Astrocyte of the spinal cord (primary cell): ENCODE measurements at regions not wholly inside any gene's neighbourhood (a gene's known extent, or its start where the extent isn't known, plus 50 kb on each side); places are given as distances from the start of the nearest gene placed in this dataset.

ENCODE experiments used
- DNase-seq: peaks from one replicate; pipeline ENCODE4 v3.0.0; 2011; ENCODE audit warnings: low read depth, low spot score
- H3K4me3 ChIP-seq: 2 replicates; pipeline ENCODE4 v1.5.1; 2011; ENCODE audit warnings: low read depth, mild to moderate bottlenecking, low read length, moderate library complexity
- in situ Hi-C: cut with HindIII; loops from 2 replicates; pipeline ENCODE4 v1.10.0; 2017; ENCODE audit warnings: low sequenced_read_pairs
- TF ChIP-seq, protein P1 (sequence below): IDR thresholded peaks from 2 replicates; pipeline ENCODE4 v1.5.1; 2012; ENCODE audit warnings: low read depth, mild to moderate bottlenecking, low read length, inconsistent platforms

DNA sequence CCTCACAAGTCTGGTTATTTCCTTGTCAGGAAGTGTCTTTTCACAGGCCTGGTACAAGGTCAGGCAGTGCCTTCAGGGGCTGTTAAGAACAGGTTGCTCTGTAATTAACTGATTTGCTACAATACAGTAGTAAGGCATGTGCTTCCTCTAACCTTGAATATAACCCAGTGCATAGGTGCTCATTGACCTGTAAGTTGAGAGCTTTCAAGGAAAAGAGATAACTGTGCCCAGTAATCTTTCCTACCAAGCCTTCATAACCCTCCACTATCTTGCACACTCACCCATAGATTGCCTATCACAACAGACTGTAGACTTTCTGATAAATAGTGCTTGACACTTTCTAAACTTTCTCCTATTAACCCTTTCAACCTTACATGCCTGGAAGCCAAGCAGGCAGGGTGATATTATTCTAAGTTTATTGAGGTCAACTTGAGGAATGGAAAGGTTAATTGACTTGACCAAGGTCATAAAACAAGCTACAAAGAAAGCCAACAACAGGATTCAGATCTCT is 148.1 kb downstream of the PPARGC1A start:
- DNase-seq = no peak
- TF ChIP-seq, protein P1, sequence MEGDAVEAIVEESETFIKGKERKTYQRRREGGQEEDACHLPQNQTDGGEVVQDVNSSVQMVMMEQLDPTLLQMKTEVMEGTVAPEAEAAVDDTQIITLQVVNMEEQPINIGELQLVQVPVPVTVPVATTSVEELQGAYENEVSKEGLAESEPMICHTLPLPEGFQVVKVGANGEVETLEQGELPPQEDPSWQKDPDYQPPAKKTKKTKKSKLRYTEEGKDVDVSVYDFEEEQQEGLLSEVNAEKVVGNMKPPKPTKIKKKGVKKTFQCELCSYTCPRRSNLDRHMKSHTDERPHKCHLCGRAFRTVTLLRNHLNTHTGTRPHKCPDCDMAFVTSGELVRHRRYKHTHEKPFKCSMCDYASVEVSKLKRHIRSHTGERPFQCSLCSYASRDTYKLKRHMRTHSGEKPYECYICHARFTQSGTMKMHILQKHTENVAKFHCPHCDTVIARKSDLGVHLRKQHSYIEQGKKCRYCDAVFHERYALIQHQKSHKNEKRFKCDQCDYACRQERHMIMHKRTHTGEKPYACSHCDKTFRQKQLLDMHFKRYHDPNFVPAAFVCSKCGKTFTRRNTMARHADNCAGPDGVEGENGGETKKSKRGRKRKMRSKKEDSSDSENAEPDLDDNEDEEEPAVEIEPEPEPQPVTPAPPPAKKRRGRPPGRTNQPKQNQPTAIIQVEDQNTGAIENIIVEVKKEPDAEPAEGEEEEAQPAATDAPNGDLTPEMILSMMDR = no peak
- H3K4me3 ChIP-seq = no peak overlapping the region
- in situ Hi-C loops = no loop called here

DNA sequence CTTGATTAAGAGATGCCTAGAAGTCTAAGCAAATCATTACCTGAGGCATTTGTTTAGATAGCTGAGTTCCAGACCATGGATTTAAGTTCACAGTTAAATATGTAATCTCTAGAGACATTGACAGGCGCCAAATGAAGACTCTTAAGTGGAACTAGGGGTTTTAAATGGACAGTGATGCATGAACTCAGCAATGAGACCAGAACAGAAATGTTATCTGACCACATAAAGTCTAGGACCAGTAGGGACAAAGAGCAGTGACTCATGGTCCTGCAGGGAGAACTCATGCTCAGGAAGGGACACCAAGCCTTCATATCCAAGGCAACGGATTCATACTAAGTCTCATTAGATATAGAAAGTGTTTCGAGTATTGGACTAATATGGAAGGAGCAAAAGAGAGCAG is 152.3 kb downstream of the PPARGC1A start:
- in situ Hi-C loops = no loop called here
- TF ChIP-seq, protein P1 = no peak
- no peak for DNase-seq
- no peak overlapping the region for H3K4me3 ChIP-seq

DNA sequence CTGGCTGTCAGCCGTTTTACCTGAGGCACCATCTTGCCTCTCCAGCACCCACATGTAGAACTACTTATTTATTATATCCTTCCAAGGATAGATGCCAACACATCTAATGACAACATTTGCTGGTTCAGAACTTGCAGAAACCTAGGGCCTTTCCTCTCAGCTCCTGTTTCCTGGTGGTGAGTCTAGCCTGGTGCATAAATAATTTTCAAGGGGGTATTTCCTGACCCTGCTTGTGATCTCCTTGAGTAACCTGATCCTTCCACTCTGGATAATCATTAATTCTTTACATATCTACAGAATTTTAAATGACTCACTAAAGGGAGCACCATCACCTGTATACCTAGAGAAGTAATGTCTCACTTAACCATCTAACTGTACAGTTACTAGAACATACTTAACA is 153.4 kb downstream of the PPARGC1A start:
- DNase-seq = no peak
- no peak overlapping the region for H3K4me3 ChIP-seq
- in situ Hi-C loops = no loop called here
- TF ChIP-seq, protein P1 = no peak

DNA sequence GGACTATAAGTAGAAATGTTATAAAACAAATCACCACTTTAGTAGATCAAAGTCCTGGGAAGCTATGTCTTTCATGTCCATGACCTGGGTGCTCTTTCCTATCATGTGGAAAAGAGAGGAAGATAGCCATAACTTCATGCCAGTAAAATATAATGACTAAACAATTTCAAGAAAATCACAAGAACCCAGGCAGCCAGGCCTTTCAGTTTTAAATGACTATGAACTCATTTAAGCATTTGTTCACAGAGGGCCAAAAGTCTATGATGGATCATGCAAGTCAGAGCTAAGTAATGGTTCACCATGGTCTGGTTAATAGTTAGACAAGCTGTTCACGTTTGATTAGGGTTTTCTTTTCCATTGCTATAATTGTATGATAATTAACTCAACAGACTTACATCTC is 155.8 kb downstream of the PPARGC1A start:
- in situ Hi-C loops = no loop called here
- no peak overlapping the region for H3K4me3 ChIP-seq
- DNase-seq = no peak
- TF ChIP-seq, protein P1 = no peak

DNA sequence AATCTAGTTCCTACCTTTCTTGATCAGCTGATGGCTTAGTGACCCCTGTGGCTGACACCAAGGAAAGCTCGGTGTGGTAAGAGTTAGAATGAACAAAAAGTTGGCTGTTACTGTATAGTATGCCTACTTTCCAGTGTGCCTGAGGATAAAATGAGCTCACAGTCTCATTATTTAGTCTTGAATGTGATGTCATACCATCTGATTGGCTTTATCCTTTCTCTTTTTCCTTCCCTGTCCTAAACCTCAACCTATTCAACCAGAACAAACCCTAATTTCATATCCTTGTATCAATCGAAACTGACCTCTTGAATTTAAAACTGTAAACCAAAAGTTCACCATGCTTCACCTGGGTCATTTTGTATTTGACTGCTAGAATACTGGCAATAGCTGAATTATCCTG is 156.4 kb downstream of the PPARGC1A start:
- TF ChIP-seq, protein P1 = no peak
- in situ Hi-C loops = no loop called here
- DNase-seq = no peak
- H3K4me3 ChIP-seq = no peak overlapping the region

DNA sequence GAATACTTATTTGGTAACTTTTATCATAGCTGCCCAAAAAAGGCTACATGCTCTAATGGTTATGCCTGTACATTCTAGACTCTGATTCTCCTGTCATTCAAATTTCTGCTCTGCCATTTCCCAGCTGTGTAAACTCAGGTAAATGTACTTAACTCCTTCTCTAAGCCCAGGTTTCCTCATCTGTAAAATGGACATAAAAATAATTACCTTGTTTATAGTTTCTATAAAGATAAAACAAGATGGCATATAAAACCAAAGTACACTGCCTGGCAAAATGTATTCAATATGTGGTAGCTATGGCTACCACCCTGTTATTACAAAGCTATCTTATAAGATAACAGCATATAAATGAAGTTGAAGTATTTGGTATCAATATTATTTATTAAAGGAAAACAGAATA is 158.8 kb downstream of the PPARGC1A start:
- in situ Hi-C loops = no loop called here
- TF ChIP-seq, protein P1 = no peak
- no peak for DNase-seq
- H3K4me3 ChIP-seq = no peak overlapping the region

DNA sequence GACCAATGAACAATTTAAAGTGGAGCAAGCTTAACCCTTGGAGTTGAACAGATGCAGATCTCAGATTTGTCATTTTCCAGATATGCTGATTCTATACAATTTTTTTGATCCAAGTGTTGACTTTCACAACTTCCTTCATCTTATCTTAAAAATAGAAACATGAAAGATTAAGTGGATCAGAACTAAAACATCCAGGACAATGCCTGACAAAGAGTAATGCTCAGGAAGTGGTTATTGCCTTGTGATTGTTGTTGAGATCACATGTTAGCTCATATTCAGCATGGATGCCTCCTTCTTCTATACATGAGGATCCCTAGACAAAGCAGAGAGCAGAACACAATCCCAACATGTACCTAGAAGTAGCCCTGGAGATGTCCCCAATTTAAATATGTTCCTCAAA is 160.9 kb downstream of the PPARGC1A start:
- no peak overlapping the region for H3K4me3 ChIP-seq
- in situ Hi-C loops = no loop called here
- no peak for DNase-seq
- TF ChIP-seq, protein P1 = no peak
